ENCODE measurements at regions not wholly inside any gene's neighbourhood (a gene's known extent, or its start where the extent isn't known, plus 50 kb on each side); places are given as distances from the start of the nearest gene placed in this dataset.

DNA sequence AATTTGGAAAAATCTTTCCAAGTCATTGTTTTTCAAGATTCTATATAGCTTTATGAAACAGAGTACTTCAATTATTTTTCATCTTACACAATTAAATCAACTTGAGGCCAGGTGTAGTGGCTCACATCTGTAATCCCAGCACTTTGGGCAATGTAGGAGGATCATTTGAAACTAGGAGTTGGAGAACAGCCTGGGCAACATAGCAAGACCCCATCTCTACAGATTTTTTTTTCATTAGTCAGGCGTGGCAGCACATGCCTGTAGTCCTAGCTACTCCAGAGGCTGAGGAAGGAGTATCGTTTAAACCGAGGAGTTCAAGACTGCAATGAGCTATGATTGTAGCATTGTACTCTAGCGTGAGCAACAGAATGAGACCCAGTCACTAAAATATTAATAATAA is 72.9 kb downstream of the BMP4 start:
- no peak for DNase-seq
- Histone ChIP-seq H3K27me3 (ENCODE audit: insufficient read depth) (no peaks in the 10 kb centered on the region), H3K4me1 (ENCODE audit: control insufficient read depth in 1 of 2, insufficient read depth in 2 of 2, low read depth in 1 of 2, low read length in 1 of 2) (no peaks in the 10 kb centered on the region), H3K79me2 (ENCODE audit: insufficient read depth) (no peaks in the 10 kb centered on the region), H3K27ac (ENCODE audit: low read depth in 2 of 2, low read length in 1 of 2) (no peak overlapping the region), H3K4me2 (no peak overlapping the region), H4K20me1 (ENCODE audit: insufficient read depth) (no peaks in the 10 kb centered on the region), H3K4me3 (ENCODE audit: low read depth in 2 of 2, low read length in 1 of 2) (no peak overlapping the region), H3K9me2 (no peaks in the 10 kb centered on the region), H3K9ac (no peak overlapping the region), H2AFZ (ENCODE audit: low read depth) (no peak overlapping the region), H3K36me3 (replicated peaks in 1 of 2; ENCODE audit: control insufficient read depth in 1 of 2, insufficient read depth in 2 of 2, low read length in 1 of 2) (no peaks in the 10 kb centered on the region), H3K9me3 (no peaks in the 10 kb centered on the region), H3F3A (replicated peaks; ENCODE audit: insufficient read depth) (no peaks in the 10 kb centered on the region)
- ChIA-PET CTCF (interaction anchor here (2.1 kb wide), 1 partner anchor 46 kb away, joined by 5 read pairs; no protein-coding TSS in a partner anchor), POLR2A (no interaction called here)
- TF ChIP-seq RFX5 (IDR thresholded peaks at IDR 0.05; ENCODE audit: low read length) (no peak), FOXM1 (IDR thresholded peaks at IDR 0.05; ENCODE audit: low read depth) (no peak), CTCF (IDR thresholded peaks at IDR 0.05) (no peak), CHD2 (IDR thresholded peaks at IDR 0.05; ENCODE audit: low read length, partially characterized antibody) (no peak), USF2 (IDR thresholded peaks at IDR 0.05; ENCODE audit: borderline replicate concordance, low read depth, low read length) (no peak), SIN3A (IDR thresholded peaks at IDR 0.05; ENCODE audit: borderline replicate concordance, low read depth, low read length) (no peak), EP300 (IDR thresholded peaks at IDR 0.05; ENCODE audit: borderline replicate concordance in 1 of 2, low read depth in 1 of 2, low read length in 1 of 2) (no peak), MEF2A (IDR thresholded peaks at IDR 0.05; ENCODE audit: borderline replicate concordance, low read depth) (no peak), PBX3 (IDR thresholded peaks at IDR 0.05) (no peak), GABPA (IDR thresholded peaks at IDR 0.05; ENCODE audit: low read depth) (no peak)
- WGBS (ENCODE audit: low lambda C conversion rate), result 16% methylated on average over 4 of the region's 4 CpGs

- H3F3A ChIP-seq (replicated peaks; ENCODE audit: insufficient read depth), result no peaks in the 10 kb centered on the region
- H3K9me3 ChIP-seq, result no peaks in the 10 kb centered on the region
- no peak overlapping the region for H3K4me3 ChIP-seq (ENCODE audit: low read depth in 2 of 2, low read length in 1 of 2)
- no peak overlapping the region for H3K9ac ChIP-seq
- H3K4me2 ChIP-seq, result no peak overlapping the region
- H4K20me1 ChIP-seq (ENCODE audit: insufficient read depth), result no peaks in the 10 kb centered on the region
- no peaks in the 10 kb centered on the region for H3K9me2 ChIP-seq
- 3% methylated on average over 4 of the region's 4 CpGs for WGBS (ENCODE audit: low lambda C conversion rate)
- no peaks in the 10 kb centered on the region for H3K36me3 ChIP-seq (replicated peaks in 1 of 2; ENCODE audit: control insufficient read depth in 1 of 2, insufficient read depth in 2 of 2, low read length in 1 of 2)
- ChIA-PET CTCF (no interaction called here), POLR2A (no interaction called here)
- DNase-seq, result no peak
- no peaks in the 10 kb centered on the region for H3K27me3 ChIP-seq (ENCODE audit: insufficient read depth)
- no peaks in the 10 kb centered on the region for H3K79me2 ChIP-seq (ENCODE audit: insufficient read depth)
- no peaks in the 10 kb centered on the region for H3K4me1 ChIP-seq (ENCODE audit: control insufficient read depth in 1 of 2, insufficient read depth in 2 of 2, low read depth in 1 of 2, low read length in 1 of 2)
- H2AFZ ChIP-seq (ENCODE audit: low read depth), result no peak overlapping the region
- H3K27ac ChIP-seq (ENCODE audit: low read depth in 2 of 2, low read length in 1 of 2), result no peak overlapping the region
- TF ChIP-seq USF2 (IDR thresholded peaks at IDR 0.05; ENCODE audit: borderline replicate concordance, low read depth, low read length) (no peak), RAD21 (IDR thresholded peaks at IDR 0.05; ENCODE audit: low read length) (no peak), GABPA (IDR thresholded peaks at IDR 0.05; ENCODE audit: low read depth) (no peak), MXI1 (IDR thresholded peaks at IDR 0.05; ENCODE audit: low read depth, low read length) (no peak), TEAD4 (IDR thresholded peaks at IDR 0.05; ENCODE audit: borderline replicate concordance, insufficient read depth) (no peak)
These were observed 73.9 kb downstream of the BMP4 start for GRCh38 chr14:53882684-53883083.
